AG04450 (cell line): ENCODE measurements at regions not wholly inside any gene's neighbourhood (a gene's known extent, or its start where the extent isn't known, plus 50 kb on each side); places are given as distances from the start of the nearest gene placed in this dataset.
A peak's percentile ranks its signal among the peaks of the same experiment; 100 is the strongest.

Experiments used
- CTCF ChIA-PET: fragments of 300-600, 350-600 bp; formaldehyde crosslinking; extraction: SDS; loops from one replicate; lab custom pipeline; 2022; ENCODE audit warnings: antibody characterized with exemption, inconsistent platforms; lab: Charles Lee
- POLR2A ChIA-PET: fragments of 350-600 bp; formaldehyde crosslinking; extraction: SDS; loops from one replicate; lab custom pipeline; 2021; ENCODE audit warnings: antibody characterized with exemption, inconsistent platforms; lab: Yijun Ruan, JAX
- DNase-seq: peaks from one replicate; pipeline ENCODE4 v3.0.0-alpha.2; 2011; ENCODE audit warnings: low read depth, low spot score
- H3K27ac ChIP-seq: one replicate; pipeline ENCODE4 v1.5.1; 2012; ENCODE audit warnings: low read depth, low read length, control low read depth
- H3K27me3 ChIP-seq: one replicate; pipeline ENCODE4 v1.6.0; 2012; ENCODE audit warnings: low read length; ENCODE audit not compliant: control insufficient read depth, insufficient read depth
- H3K4me3 ChIP-seq: 2 replicates; pipeline ENCODE4 v1.5.1; 2011; ENCODE audit warnings: mild to moderate bottlenecking, low read depth, low read length, control low read depth
- H3K9me3 ChIP-seq: 2 replicates; pipeline ENCODE4 v1.5.1; 2012; ENCODE audit warnings: low read length; ENCODE audit not compliant: control insufficient read depth, insufficient read depth
- TF ChIP-seq, protein P1 (sequence below): IDR thresholded peaks from 2 replicates; pipeline ENCODE4 v1.5.1; 2011; ENCODE audit warnings: low read depth, low read length, control low read depth, inconsistent platforms

DNA sequence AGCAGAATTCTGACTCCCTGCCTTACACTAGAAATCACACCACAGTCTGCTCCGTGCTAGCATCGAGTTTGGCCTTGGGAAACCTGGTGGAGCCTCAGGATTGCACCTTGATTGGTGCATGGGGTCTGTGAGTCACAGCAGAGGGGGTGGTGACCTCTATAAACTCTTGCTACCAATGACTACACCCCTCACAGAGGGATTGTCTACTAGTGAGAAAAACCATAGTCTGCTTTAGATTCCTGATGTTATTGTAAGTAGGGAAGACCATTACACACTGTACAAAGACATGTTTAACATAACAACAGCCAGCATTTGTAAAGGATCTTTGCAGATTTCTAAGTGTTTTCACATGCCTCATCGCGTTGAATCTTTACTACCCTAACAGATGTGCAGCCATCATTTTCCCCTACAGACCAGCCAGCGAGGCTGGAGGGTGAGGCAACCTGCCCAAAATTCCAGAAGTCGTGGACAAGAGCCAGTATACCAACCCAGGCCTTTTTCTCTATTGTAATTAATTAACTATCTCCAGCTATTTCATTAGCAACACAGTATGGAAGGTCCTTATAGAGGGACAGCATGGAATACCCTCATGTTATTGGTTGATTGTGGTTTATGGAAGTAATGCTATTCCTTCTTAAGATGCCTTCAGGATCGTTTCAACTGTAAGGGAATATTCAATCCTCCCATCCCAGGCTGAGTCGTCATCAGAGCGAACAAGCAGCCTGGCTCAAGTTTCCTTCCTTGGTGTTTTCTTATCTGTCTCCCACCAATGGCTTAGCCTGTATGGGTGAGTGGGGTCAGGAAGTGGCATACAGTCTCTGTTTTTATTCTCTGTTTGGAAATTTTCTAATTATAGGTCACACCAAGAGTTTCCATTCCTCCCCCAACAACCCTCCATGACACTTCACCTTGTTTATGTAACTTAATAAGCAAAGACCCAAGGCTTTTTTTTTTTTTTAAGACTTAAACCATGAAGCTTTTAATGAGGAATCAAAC is 55.9 kb upstream of the KDR start:
- H3K9me3 ChIP-seq, result no peaks in the 10 kb centered on the region
- H3K4me3 ChIP-seq, result no peak overlapping the region
- CTCF ChIA-PET, result no interaction called here
- no peak for DNase-seq
- POLR2A ChIA-PET, result no interaction called here
- H3K27me3 ChIP-seq, result no peaks in the 10 kb centered on the region
- peak overlapping the region; percentile 12 for H3K27ac ChIP-seq
- TF ChIP-seq, protein P1, sequence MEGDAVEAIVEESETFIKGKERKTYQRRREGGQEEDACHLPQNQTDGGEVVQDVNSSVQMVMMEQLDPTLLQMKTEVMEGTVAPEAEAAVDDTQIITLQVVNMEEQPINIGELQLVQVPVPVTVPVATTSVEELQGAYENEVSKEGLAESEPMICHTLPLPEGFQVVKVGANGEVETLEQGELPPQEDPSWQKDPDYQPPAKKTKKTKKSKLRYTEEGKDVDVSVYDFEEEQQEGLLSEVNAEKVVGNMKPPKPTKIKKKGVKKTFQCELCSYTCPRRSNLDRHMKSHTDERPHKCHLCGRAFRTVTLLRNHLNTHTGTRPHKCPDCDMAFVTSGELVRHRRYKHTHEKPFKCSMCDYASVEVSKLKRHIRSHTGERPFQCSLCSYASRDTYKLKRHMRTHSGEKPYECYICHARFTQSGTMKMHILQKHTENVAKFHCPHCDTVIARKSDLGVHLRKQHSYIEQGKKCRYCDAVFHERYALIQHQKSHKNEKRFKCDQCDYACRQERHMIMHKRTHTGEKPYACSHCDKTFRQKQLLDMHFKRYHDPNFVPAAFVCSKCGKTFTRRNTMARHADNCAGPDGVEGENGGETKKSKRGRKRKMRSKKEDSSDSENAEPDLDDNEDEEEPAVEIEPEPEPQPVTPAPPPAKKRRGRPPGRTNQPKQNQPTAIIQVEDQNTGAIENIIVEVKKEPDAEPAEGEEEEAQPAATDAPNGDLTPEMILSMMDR, result no peak

DNA sequence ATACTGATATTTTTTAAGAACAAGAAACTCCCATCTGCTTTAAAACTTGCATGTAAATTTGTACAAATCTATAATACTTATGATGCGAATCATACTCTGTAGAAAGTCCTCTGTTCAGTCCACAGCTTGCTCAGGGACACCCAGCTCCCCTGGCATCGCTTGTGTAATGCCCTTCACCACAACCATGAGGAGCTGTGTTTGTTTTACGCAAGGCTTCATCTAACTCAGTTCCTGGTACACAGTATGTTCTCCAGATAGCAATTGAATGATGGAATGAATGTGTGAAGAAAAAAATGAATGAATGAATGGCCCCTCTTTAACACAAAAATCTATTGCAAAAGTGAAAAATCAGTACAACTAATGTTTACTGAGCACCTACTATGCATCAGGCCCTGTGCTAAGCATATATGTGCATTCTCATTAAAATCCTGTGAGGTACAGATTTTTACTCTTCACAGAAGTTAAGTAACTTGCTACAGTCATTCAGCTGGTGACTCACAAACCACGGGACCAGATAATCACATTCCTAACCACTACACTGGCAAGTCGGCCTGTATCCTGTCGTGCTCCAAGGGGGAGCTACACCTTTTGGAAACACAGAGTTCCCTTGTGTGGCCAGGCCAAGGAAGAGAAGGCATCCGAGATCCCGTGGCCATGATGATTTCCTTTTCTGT is 58.7 kb upstream of the KDR start:
- CTCF ChIA-PET, result interaction anchor here (0.5 to 3.3 kb wide), 13 partner anchors 11 to 765 kb away, joined by 3 to 12 read pairs (median 4); partner anchors contain the start of genes CEP135 and SRD5A3
- Histone ChIP-seq H3K9me3 (no peaks in the 10 kb centered on the region), H3K27ac (peak overlapping the region; percentile 95), H3K4me3 (no peak overlapping the region), H3K27me3 (no peaks in the 10 kb centered on the region)
- peak; percentile 81 for DNase-seq
- POLR2A ChIA-PET, result interaction anchor here (0.6 to 1.3 kb wide), 3 partner anchors 9 to 15 kb away, joined by 3 to 8 read pairs (median 5); no protein-coding TSS in a partner anchor
- TF ChIP-seq, protein P1, result no peak

DNA sequence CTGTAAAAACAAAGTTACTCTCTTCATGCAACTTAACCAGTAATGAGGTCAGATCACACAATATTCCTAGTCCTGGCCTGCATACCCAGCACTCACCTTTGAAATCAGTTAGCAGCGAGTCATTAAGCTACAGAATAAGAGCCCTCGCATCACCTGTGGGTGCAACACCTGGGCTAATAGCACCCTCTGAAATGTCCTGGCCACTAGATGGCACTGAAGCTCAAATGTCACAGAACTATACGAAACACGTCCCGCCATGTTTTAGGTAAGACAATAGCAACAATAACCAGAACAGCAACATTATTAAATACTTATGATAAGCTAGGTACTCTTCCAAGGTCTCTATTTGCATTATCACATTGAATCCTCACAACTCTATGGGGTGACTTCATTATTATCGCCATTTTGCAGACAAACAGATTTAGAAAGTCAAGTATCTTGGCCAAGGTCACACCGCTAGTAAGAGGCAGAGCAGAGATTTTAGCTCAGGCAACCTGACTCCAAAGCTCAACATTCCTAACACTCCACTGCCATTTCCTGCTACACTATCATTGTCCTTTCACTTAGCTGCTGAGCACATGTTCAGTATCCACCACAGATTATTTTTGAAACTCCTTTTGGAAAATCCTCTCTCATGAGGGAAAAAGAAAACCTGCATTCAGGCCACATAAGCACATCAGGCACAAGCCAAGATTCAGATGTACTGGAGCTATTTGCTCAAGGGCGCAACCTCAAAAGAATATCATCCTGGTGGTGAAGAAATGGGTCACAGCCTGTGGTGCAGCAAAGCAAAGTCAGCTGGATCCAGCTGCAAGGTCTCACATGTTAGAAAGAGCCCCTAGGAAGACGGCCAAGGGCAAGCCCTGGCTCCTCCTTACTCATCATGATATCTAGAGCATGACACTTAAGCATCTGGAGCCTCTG is 59.5 kb upstream of the KDR start:
- no peaks in the 10 kb centered on the region for H3K9me3 ChIP-seq
- peak overlapping the region; percentile 95 for H3K27ac ChIP-seq
- no peak overlapping the region for H3K4me3 ChIP-seq
- no peaks in the 10 kb centered on the region for H3K27me3 ChIP-seq
- TF ChIP-seq, protein P1, result peak; percentile 23; the same call in 1 of the 2 replicates
- POLR2A ChIA-PET, result interaction anchor here (1.2 to 1.3 kb wide), 2 partner anchors 9 kb away, joined by 3 to 5 read pairs; no protein-coding TSS in a partner anchor
- DNase-seq, result peak; percentile 26
- CTCF ChIA-PET, result interaction anchor here (0.5 to 3.3 kb wide), 15 partner anchors 8 to 718 kb away, joined by 3 to 12 read pairs (median 4); partner anchors contain the start of gene SRD5A3

DNA sequence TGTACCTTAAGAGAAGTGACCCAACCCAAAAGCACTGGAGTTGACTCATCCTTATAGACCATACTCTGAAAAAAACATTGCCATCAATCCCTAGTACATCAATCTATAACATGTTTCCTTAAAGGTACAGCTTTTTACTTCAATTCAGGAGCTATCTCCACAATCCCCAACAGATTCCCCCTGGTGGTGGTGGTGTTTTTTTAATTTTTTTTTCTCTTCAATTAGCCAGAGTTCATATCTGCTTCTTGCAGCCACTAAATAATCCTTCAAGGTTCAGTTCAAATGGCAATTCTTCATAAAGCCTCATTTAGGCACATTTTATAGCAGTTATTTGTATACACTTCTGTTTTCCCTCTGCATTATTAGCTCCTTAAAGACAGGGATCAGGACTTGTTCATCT is 60.7 kb upstream of the KDR start:
- CTCF ChIA-PET, result interaction anchor here (1.4 to 2.5 kb wide), 3 partner anchors 9 to 215 kb away, joined by 5 to 8 read pairs (median 5); no protein-coding TSS in a partner anchor
- H3K9me3 ChIP-seq, result no peaks in the 10 kb centered on the region
- H3K27ac ChIP-seq, result no peak overlapping the region
- H3K27me3 ChIP-seq, result no peaks in the 10 kb centered on the region
- POLR2A ChIA-PET, result no interaction called here
- TF ChIP-seq, protein P1, result peak; percentile 21; the same call in 1 of the 2 replicates
- no peak overlapping the region for H3K4me3 ChIP-seq
- DNase-seq, result no peak
